ENCODE measurements at regions not wholly inside any gene's neighbourhood (a gene's known extent, or its start where the extent isn't known, plus 50 kb on each side); places are given as distances from the start of the nearest gene placed in this dataset.
A peak's percentile ranks its signal among the peaks of the same experiment; 100 is the strongest.
"Not testable (repeated sequence)": the region's sequence is repeated elsewhere in the genome, so short reads cannot be mapped to it uniquely, and the experiment has no call there.

GRCh38 chr6:82555801-82556200, 192.2 kb downstream of the TPBG start:
- peak; percentile 15 for DNase-seq (ENCODE audit: low read depth)

GRCh38 chr6:82558531-82558930, 194.9 kb downstream of the TPBG start:
- H3K4me3 ChIP-seq (ENCODE audit: low read length); DNase-seq (ENCODE audit: low read depth): not testable (repeated sequence)

More at GRCh38 chr6:82555801-82556200, 192.2 kb downstream of the TPBG start:
- H3K4me3 ChIP-seq (ENCODE audit: low read length): no peak overlapping the region
- TF ChIP-seq, protein P1, sequence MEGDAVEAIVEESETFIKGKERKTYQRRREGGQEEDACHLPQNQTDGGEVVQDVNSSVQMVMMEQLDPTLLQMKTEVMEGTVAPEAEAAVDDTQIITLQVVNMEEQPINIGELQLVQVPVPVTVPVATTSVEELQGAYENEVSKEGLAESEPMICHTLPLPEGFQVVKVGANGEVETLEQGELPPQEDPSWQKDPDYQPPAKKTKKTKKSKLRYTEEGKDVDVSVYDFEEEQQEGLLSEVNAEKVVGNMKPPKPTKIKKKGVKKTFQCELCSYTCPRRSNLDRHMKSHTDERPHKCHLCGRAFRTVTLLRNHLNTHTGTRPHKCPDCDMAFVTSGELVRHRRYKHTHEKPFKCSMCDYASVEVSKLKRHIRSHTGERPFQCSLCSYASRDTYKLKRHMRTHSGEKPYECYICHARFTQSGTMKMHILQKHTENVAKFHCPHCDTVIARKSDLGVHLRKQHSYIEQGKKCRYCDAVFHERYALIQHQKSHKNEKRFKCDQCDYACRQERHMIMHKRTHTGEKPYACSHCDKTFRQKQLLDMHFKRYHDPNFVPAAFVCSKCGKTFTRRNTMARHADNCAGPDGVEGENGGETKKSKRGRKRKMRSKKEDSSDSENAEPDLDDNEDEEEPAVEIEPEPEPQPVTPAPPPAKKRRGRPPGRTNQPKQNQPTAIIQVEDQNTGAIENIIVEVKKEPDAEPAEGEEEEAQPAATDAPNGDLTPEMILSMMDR (IDR thresholded peaks at IDR 0.05; ENCODE audit: insufficient read depth, low read depth, low read length, missing control alignments): no peak

- peak; percentile 45 for DNase-seq (ENCODE audit: low read depth)
- H3K4me3 ChIP-seq (ENCODE audit: low read length): no peak overlapping the region
- TF ChIP-seq, protein P1 (IDR thresholded peaks at IDR 0.05; ENCODE audit: insufficient read depth, low read depth, low read length, missing control alignments): no peak
These were observed 204.0 kb downstream of the TPBG start for GRCh38 chr6:82567621-82568020.

DNA sequence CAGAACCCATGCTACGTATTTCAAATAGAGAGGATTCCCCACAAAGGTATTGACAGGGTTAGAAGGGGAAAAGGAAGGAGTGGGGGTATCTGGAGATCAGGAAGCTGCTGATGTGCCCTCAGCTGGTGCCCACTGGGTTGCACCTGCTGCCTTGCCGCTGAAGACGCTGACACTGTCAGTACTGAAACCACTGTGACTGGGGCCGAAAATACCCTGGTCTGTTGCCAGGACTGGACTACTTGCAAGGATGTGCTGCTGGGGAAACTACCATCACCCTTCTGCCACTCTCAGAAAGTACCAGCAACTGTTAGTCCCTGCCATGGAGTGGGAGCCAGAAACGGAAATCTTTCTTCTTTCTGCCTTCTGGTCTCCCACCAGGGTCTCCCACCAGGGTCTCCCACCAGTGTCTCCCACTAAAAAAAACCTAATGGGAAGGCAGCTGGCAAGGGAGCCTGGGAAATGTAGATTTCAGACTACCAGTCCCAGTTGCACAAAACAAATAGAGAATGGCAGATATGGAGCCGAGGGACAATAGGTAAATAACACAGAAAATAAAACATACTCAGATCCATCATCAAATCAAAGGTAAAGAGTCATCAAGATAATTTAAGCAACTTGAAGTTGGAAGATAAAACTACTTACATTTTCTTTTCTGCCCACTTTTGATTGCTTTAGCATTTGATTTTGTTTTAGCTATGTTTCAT, 204.8 kb downstream of the TPBG start:
- no peak for DNase-seq (ENCODE audit: low read depth)
- H3K4me3 ChIP-seq (ENCODE audit: low read length): no peak overlapping the region
- TF ChIP-seq, protein P1 (IDR thresholded peaks at IDR 0.05; ENCODE audit: insufficient read depth, low read depth, low read length, missing control alignments): no peak

DNA sequence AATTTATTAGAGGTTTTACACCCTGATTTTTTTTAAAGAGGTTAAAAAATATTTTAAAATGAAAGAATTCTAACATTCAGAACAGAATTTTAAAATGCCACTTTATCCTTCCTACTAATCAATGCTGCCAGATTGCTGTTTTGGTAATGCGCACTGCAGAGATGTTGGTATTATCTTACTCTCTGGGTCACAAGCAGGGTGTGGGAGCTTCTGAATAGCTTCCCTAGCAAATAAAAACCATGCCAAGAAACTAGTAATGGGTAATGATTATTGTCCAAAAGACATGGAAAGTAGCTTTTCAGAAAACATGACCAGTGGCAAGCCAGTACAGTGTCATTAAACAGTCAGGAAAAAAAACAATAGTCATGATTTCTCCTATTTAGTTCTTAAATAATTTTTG, 205.4 kb downstream of the TPBG start:
- H3K4me3 ChIP-seq (ENCODE audit: low read length): no peak overlapping the region
- no peak for DNase-seq (ENCODE audit: low read depth)
- TF ChIP-seq, protein P1 (IDR thresholded peaks at IDR 0.05; ENCODE audit: insufficient read depth, low read depth, low read length, missing control alignments): no peak

DNA sequence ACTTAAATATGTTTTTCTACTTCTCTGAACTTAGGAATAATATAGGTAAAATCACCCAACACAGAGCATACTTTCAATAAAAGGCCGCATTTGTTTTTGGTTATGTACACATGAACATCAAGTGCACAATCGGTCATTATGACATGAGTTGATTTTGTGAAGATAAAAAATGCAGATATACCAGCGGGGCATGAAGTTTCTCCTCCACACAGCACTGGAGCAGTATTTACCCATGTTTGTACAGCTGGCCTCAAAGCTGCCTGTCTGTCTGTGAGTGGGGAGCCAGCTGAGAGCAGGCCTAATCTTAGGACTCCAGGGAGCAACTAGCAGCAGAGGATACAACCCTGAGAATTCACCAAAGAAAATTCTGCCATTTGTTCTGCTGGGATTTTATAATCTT, 206.5 kb downstream of the TPBG start:
- DNase-seq (ENCODE audit: low read depth): no peak
- TF ChIP-seq, protein P1 (IDR thresholded peaks at IDR 0.05; ENCODE audit: insufficient read depth, low read depth, low read length, missing control alignments): no peak
- H3K4me3 ChIP-seq (ENCODE audit: low read length): no peak overlapping the region

DNA sequence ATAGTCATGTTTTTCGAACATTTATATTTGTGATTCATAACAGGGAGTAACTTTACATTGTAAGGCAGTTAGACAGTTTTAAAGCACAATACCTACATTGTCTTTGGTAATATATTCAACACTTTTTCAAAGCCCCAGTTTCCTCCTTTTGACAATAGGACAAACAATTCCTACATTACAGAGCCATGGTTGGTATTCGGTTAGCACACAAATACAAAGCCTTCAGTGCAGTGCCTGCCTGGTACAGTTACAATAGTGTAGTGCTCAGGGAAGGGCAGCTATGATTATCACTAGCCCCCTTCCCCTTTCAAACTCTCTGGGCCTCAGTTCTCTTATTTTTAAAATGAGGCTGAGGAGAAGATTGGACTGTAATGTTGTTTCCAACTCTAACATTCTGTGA, 207.8 kb downstream of the TPBG start:
- TF ChIP-seq, protein P1 (IDR thresholded peaks at IDR 0.05; ENCODE audit: insufficient read depth, low read depth, low read length, missing control alignments): no peak
- H3K4me3 ChIP-seq (ENCODE audit: low read length): no peak overlapping the region
- no peak for DNase-seq (ENCODE audit: low read depth)

Measured in epithelial cell of esophagus (primary cell).